Right atrium auricular region (tissue), 2 donors: ENCODE measurements at regions not wholly inside any gene's neighbourhood (a gene's known extent, or its start where the extent isn't known, plus 50 kb on each side); places are given as distances from the start of the nearest gene placed in this dataset.

ENCODE experiments used
- DNase-seq: peaks from one replicate; pipeline ENCODE4 v3.0.0-alpha.2; 2019; ENCODE audit warnings: low spot score
- H3K27ac ChIP-seq, 2 donors: fragments of 200-600 bp; sonication (generic); 1 replicate in 1 of 2; 2 replicates in 1 of 2; pipeline ENCODE4 v1.5.1; 2016 to 2019
- H3K27me3 ChIP-seq, 2 donors: fragments of 200-600 bp; sonication (generic); one replicate each; pipeline versions ENCODE4 v1.5.1 to v1.6.0; 2017 to 2019
- H3K36me3 ChIP-seq: fragments of 200-600 bp; sonication (generic); one replicate; pipeline ENCODE4 v1.5.1; 2016
- H3K4me1 ChIP-seq, 2 donors: fragments of 200-600 bp; sonication (generic); one replicate each; pipeline versions ENCODE4 v1.5.1 to v1.6.0; 2017 to 2019
- H3K4me3 ChIP-seq, 2 donors: fragments of 200-600 bp; sonication (generic); 1 replicate in 1 of 2; 2 replicates in 1 of 2; pipeline ENCODE4 v1.5.1; 2017 to 2019; ENCODE audit warnings: mild to moderate bottlenecking in 1 of 2, moderate library complexity in 1 of 2
- H3K9me3 ChIP-seq, 2 donors: fragments of 200-600 bp; sonication (generic); one replicate each; pipeline ENCODE4 v1.5.1; 2019
- TF ChIP-seq, protein P1 (sequence below), 2 donors: fragments of 200-600 bp; sonication (generic); IDR thresholded peaks; one replicate each; pipeline ENCODE4 v1.5.1; 2019; ENCODE audit warnings: antibody characterized with exemption in 2 of 2

DNA sequence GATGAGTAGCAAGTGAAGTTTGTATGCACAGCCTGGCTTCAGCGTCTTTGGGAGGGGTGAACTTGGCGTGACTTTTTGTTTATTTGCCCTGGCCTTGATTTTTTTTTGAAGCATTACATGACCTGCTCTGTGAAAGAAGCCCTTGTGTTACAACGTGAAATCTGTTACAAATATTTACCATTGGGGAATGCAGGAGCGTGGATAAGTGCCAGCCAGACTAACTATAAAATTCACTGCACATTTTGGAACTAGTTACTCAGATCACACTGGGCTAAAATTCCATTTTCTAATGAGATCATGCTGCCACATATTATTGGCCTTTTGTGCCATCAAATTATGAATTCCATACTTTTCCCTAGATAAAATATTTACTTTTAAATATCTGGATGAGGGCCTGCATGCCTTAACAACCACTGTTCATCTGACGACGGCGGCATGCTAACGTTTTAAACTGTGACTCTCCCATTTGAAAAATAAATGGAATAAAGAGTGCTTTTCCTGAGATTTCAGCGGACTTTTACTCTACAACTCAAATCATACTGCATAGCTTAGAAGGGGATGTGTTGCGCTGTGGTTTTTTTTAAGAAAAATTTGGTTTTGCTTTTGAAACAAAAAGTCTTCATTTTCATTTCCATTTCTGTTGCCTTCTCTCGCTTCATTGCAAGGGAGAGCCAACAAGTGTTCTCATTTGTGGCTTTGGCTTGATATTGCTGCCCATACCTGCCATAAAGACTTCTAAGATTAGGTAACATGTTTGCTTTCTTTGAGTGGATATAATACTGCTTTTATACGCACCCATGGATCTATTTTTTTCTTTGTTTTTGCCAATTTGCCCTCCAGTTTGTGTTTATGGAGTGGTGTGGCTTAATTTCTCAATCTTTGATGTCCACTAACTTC, 352.2 kb downstream of the TFEC start:
- no peak for DNase-seq
- no peaks in the 10 kb centered on the region for H3K9me3 ChIP-seq
- H3K4me1 ChIP-seq = no peaks in the 10 kb centered on the region
- no peaks in the 10 kb centered on the region for H3K36me3 ChIP-seq
- TF ChIP-seq, protein P1, sequence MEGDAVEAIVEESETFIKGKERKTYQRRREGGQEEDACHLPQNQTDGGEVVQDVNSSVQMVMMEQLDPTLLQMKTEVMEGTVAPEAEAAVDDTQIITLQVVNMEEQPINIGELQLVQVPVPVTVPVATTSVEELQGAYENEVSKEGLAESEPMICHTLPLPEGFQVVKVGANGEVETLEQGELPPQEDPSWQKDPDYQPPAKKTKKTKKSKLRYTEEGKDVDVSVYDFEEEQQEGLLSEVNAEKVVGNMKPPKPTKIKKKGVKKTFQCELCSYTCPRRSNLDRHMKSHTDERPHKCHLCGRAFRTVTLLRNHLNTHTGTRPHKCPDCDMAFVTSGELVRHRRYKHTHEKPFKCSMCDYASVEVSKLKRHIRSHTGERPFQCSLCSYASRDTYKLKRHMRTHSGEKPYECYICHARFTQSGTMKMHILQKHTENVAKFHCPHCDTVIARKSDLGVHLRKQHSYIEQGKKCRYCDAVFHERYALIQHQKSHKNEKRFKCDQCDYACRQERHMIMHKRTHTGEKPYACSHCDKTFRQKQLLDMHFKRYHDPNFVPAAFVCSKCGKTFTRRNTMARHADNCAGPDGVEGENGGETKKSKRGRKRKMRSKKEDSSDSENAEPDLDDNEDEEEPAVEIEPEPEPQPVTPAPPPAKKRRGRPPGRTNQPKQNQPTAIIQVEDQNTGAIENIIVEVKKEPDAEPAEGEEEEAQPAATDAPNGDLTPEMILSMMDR (IDR thresholded peaks at IDR 0.05) = no peak
- H3K27ac ChIP-seq = no peak overlapping the region
- no peaks in the 10 kb centered on the region for H3K27me3 ChIP-seq
- H3K4me3 ChIP-seq = no peak overlapping the region

DNA sequence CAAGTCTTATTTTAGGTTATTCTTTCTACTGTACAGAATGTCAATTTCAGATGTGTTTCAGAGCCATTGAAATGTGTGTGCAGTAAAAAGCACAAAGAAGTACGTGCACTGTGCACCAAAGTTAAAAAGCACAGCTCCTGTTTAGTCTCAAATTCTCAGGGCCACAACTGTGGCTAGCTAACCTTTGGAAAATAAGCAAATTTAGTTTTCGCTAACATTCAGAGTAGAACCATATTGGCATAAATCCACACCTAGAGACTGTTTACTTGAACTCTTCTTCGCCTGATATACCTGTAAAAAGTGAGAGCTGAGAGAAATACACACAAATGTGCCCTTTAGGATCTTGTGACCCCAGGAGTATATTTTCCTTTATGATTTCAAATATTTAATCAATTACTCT, 353.9 kb downstream of the TFEC start:
- no peak overlapping the region for H3K27ac ChIP-seq
- DNase-seq = no peak

DNA sequence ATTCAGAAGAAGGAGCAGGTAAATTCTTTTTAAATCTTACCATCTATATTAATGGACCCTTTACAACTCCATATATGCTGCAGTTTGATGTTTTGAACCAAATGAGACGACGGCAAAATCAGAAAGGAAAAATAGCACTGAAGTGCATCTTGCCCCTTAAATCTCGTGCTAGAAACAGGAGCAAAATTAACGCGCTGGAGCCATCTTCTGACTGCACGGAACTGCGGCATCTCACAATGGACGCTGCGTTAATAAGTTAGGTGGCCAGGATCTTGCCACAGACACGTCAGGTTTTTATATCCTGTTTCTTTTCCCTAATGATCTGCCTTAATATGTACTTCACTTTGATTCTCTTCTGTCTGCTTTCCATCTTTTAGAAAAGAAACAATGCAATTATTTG, 354.5 kb downstream of the TFEC start:
- H3K4me1 ChIP-seq = no peaks in the 10 kb centered on the region
- no peak overlapping the region for H3K4me3 ChIP-seq
- no peaks in the 10 kb centered on the region for H3K27me3 ChIP-seq
- no peak overlapping the region for H3K27ac ChIP-seq
- no peaks in the 10 kb centered on the region for H3K9me3 ChIP-seq
- no peak for DNase-seq
- no peaks in the 10 kb centered on the region for H3K36me3 ChIP-seq
- TF ChIP-seq, protein P1 (IDR thresholded peaks at IDR 0.05) = no peak

More for the DNA sequence above, 353.9 kb downstream of the TFEC start:
- Histone ChIP-seq H3K27me3 (no peaks in the 10 kb centered on the region), H3K4me3 (no peak overlapping the region), H3K9me3 (no peaks in the 10 kb centered on the region), H3K36me3 (no peaks in the 10 kb centered on the region), H3K4me1 (no peaks in the 10 kb centered on the region)
- TF ChIP-seq, protein P1 (IDR thresholded peaks at IDR 0.05) = no peak

DNA sequence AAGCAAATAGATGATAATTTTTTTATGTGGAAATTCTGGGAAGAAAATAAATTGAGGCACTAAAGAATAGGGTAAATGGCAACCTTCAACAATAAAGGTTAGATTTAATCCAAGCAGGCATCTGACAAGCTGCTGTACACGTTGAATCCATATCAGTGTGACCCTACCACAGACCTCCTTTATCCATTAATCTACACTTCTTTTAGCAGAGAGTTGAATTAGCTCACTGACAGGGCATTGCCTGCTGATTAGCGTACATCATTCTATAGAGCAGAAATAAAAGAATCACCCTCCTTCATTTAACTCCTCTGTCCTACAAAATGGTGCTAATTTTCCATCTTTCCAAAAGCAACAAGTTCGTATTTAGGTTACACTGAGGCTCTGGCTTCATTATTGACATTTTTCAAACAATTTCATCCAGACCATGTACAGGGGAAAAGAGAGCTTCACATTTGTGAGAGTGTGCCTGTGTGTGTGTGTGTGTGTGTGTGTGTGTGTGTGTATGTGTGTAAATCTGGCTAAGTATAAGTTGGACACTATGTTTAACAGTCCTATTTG, 356.0 kb downstream of the TFEC start:
- TF ChIP-seq, protein P1 (IDR thresholded peaks at IDR 0.05) = no peak
- H3K36me3 ChIP-seq = no peaks in the 10 kb centered on the region
- H3K27ac ChIP-seq = no peak overlapping the region
- no peaks in the 10 kb centered on the region for H3K4me1 ChIP-seq
- H3K4me3 ChIP-seq = no peak overlapping the region
- H3K27me3 ChIP-seq = no peaks in the 10 kb centered on the region
- no peak for DNase-seq
- no peaks in the 10 kb centered on the region for H3K9me3 ChIP-seq

DNA sequence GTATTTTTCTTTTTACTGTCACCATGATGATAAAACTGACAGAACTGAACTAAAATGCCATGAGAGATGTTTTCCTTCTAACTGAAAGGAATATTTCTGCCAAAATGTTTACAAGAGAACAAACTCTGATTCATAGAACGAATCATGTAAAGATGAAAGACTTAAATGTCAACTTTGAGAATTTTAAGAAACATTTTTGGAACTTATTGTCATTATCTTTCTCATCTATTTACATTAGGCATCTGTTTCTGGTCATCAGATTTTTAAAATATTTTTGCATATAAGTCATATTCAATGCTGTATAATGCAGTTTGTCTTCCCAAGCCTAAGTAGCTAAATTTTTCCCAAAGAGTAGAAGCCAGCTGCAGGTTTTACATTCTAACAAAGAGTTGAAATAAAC, 358.5 kb downstream of the TFEC start:
- Histone ChIP-seq H3K27ac (no peak overlapping the region), H3K9me3 (no peaks in the 10 kb centered on the region), H3K27me3 (no peaks in the 10 kb centered on the region), H3K36me3 (no peaks in the 10 kb centered on the region), H3K4me1 (no peaks in the 10 kb centered on the region), H3K4me3 (no peak overlapping the region)
- TF ChIP-seq, protein P1 (IDR thresholded peaks at IDR 0.05) = no peak
- no peak for DNase-seq
